Tibial nerve (tissue), 4 donors: ENCODE measurements at regions not wholly inside any gene's neighbourhood (a gene's known extent, or its start where the extent isn't known, plus 50 kb on each side); places are given as distances from the start of the nearest gene placed in this dataset.

Source experiments
- EP300 ChIP-seq, 2 donors: sonication (generic); formaldehyde crosslinking; IDR thresholded peaks; one replicate each; pipeline ENCODE4 v1.6.1; 2017; ENCODE audit warnings: antibody characterized with exemption in 2 of 2, mild to moderate bottlenecking in 1 of 2
- POLR2A ChIP-seq, 2 donors: fragments of 450-650 bp; IDR thresholded peaks; one replicate each; pipeline ENCODE4 v1.6.1; 2017; ENCODE audit warnings: antibody characterized with exemption in 2 of 2, mild to moderate bottlenecking in 2 of 2, moderate library complexity in 2 of 2
- TF ChIP-seq, protein P1 (sequence below), 5 experiments: fragments of 200-600 bp in 3 of 5; fragments of 450-650 bp in 2 of 5; sonication (generic) in 3 of 5; IDR thresholded peaks; one replicate each; pipeline ENCODE4 v1.5.1; 2016 to 2019; ENCODE audit warnings: antibody characterized with exemption in 5 of 5, mild to moderate bottlenecking in 3 of 5, moderate library complexity in 2 of 5

DNA sequence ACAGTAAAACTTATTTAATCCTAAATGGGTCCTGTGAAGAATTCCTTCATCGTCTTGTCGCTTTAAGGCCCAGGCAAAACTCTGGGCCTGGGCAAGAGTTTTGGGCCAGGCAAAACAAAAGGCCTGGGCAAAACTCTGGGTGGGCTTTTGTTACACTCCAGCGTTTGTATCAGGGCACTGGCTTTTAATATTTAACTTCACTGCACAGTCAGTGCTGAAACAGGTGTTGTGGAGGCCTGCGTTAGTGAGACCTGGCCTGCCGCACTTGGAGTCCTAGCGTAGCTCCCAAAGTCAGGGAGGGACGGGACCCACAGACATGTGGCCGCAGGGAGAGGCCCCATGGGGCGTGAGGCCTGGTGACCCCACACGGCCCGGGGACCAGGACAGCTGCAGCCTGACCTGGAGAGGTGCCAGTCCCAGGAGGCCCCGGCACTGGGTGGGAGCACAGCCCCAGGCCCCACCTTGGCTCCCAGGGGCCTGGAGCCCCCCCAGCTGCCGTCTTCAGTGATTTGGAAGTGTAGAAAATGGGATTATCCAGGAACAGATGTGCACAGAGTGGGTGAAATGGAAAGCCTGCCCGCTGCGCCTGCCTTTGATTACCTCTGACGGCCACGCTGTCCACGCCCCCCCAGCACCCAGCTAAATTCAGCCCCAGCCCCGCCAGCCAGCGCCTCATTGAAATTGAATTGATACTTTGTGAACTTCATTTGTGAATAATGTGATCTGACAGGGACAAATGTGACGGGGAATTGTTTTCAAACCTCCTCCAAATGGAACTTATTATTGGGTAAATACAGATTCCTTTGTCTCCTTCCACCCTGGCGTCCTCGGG is 132.9 kb upstream of the NKX1-1 start:
- TF ChIP-seq, protein P1, sequence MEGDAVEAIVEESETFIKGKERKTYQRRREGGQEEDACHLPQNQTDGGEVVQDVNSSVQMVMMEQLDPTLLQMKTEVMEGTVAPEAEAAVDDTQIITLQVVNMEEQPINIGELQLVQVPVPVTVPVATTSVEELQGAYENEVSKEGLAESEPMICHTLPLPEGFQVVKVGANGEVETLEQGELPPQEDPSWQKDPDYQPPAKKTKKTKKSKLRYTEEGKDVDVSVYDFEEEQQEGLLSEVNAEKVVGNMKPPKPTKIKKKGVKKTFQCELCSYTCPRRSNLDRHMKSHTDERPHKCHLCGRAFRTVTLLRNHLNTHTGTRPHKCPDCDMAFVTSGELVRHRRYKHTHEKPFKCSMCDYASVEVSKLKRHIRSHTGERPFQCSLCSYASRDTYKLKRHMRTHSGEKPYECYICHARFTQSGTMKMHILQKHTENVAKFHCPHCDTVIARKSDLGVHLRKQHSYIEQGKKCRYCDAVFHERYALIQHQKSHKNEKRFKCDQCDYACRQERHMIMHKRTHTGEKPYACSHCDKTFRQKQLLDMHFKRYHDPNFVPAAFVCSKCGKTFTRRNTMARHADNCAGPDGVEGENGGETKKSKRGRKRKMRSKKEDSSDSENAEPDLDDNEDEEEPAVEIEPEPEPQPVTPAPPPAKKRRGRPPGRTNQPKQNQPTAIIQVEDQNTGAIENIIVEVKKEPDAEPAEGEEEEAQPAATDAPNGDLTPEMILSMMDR (IDR thresholded peaks at IDR 0.05), result no peak
- TF ChIP-seq POLR2A (IDR thresholded peaks at IDR 0.05) (no peak), EP300 (IDR thresholded peaks at IDR 0.05) (no peak)
